SK-N-SH (cell line): ENCODE measurements at regions not wholly inside any gene's neighbourhood (a gene's known extent, or its start where the extent isn't known, plus 50 kb on each side); places are given as distances from the start of the nearest gene placed in this dataset.

Experiments
- CTCF ChIA-PET: fragments of 300-600, 350-600 bp; formaldehyde crosslinking; extraction: SDS; loops from one replicate; lab custom pipeline; 2021; lab: Yijun Ruan, JAX
- POLR2A ChIA-PET: fragments of 350-600 bp; sonication (Branson Sonifier 250); formaldehyde crosslinking; extraction: SDS; loops from one replicate; lab custom pipeline; 2020; ENCODE audit warnings: antibody characterized with exemption, inconsistent platforms; lab: Yijun Ruan, JAX
- DNase-seq: peaks from one replicate; pipeline ENCODE4 v3.0.0; 2012
- H2AFZ ChIP-seq: fragments of 200-600 bp; sonication (generic); 2 replicates; pipeline ENCODE4 v1.8.1; 2016; ENCODE audit warnings: antibody characterized with exemption, mild to moderate bottlenecking, low read depth
- H3F3A ChIP-seq: fragments of 200-600 bp; sonication (generic); replicated peaks from 2 replicates; pipeline ENCODE3; 2016; ENCODE audit warnings: antibody characterized with exemption, mild to moderate bottlenecking; ENCODE audit not compliant: insufficient read depth
- H3K27ac ChIP-seq, 2 experiments: fragments of 200-500 bp in 1 of 2; fragments of 200-600 bp in 1 of 2; sonication (Bioruptor generic) in 1 of 2; sonication (generic), shearing (Covaris generic) in 1 of 2; 2 replicates each; pipeline versions ENCODE4 v1.5.1 to v1.6.1; 2014 to 2016; ENCODE audit warnings: low read depth in 2 of 2, inconsistent platforms in 1 of 2, low read length in 1 of 2, mild to moderate bottlenecking in 1 of 2, mixed read lengths in 1 of 2
- H3K27me3 ChIP-seq: fragments of 200-600 bp; sonication (generic), shearing (Covaris generic); 2 replicates; pipeline ENCODE4 v1.6.1; 2016; ENCODE audit warnings: mixed run types; ENCODE audit not compliant: insufficient read depth
- H3K36me3 ChIP-seq, 2 experiments: fragments of 200-500 bp in 1 of 2; fragments of 200-600 bp in 1 of 2; sonication (Bioruptor generic) in 1 of 2; sonication (generic) in 1 of 2; replicated peaks in 1 of 2; 2 replicates each; pipeline versions ENCODE3 to v1.5.1; 2014 to 2016; ENCODE audit warnings: low read length in 1 of 2, mild to moderate bottlenecking in 1 of 2; ENCODE audit not compliant: insufficient read depth in 2 of 2, control insufficient read depth in 1 of 2
- H3K4me1 ChIP-seq, 2 experiments: fragments of 200-500 bp in 1 of 2; fragments of 200-600 bp in 1 of 2; sonication (Bioruptor generic) in 1 of 2; sonication (generic), shearing (Covaris generic) in 1 of 2; 2 replicates each; pipeline versions ENCODE4 v1.5.1 to v1.6.1; 2014 to 2016; ENCODE audit warnings: low read depth in 1 of 2, low read length in 1 of 2, mixed run types in 1 of 2; ENCODE audit not compliant: insufficient read depth in 2 of 2, control insufficient read depth in 1 of 2
- H3K4me2 ChIP-seq: fragments of 200-600 bp; sonication (generic), shearing (Covaris generic); 2 replicates; pipeline ENCODE4 v1.6.1; 2017; ENCODE audit warnings: mixed run types
- H3K4me3 ChIP-seq, 2 experiments: fragments of 200-500 bp in 1 of 2; fragments of 200-600 bp in 1 of 2; sonication (Bioruptor generic) in 1 of 2; sonication (generic), shearing (Covaris generic) in 1 of 2; 2 replicates each; pipeline versions ENCODE4 v1.5.1 to v1.8.1; 2014 to 2016; ENCODE audit warnings: low read depth in 2 of 2, inconsistent platforms in 1 of 2, low read length in 1 of 2, mild to moderate bottlenecking in 1 of 2, mixed read lengths in 1 of 2, moderate library complexity in 1 of 2
- H3K79me2 ChIP-seq: fragments of 200-600 bp; sonication (generic); 2 replicates; pipeline ENCODE4 v1.8.1; 2017; ENCODE audit warnings: mild to moderate bottlenecking; ENCODE audit not compliant: insufficient read depth
- H3K9ac ChIP-seq: fragments of 200-600 bp; sonication (generic); 2 replicates; pipeline ENCODE4 v1.6.1; 2017; ENCODE audit warnings: mixed run types
- H3K9me2 ChIP-seq: fragments of 200-600 bp; sonication (generic); 2 replicates; pipeline ENCODE4 v1.6.1; 2017; ENCODE audit warnings: mixed run types
- H3K9me3 ChIP-seq: fragments of 200-600 bp; sonication (generic); 2 replicates; pipeline ENCODE4 v1.6.1; 2017; ENCODE audit warnings: mixed run types, mild to moderate bottlenecking, moderate library complexity
- H4K20me1 ChIP-seq: fragments of 200-600 bp; sonication (generic); 2 replicates; pipeline ENCODE4 v1.6.1; 2017; ENCODE audit warnings: mild to moderate bottlenecking, mixed run types; ENCODE audit not compliant: insufficient read depth
- CHD2 ChIP-seq: fragments of 150-350 bp; IDR thresholded peaks from 2 replicates; pipeline ENCODE4 v1.6.1; 2018; ENCODE audit warnings: low read length; ENCODE audit not compliant: partially characterized antibody
- CTCF ChIP-seq: fragments of 200-600 bp; sonication (generic); IDR thresholded peaks from 2 replicates; pipeline ENCODE4 v1.6.1; 2017; ENCODE audit warnings: antibody characterized with exemption, mild to moderate bottlenecking, moderate library complexity
- ELF1 ChIP-seq: IDR thresholded peaks from 2 replicates; pipeline ENCODE4 v1.4.0; 2012
- FOXJ3 ChIP-seq: sonication (generic); formaldehyde crosslinking; IDR thresholded peaks from 2 replicates; pipeline ENCODE4 v1.5.1; 2020; ENCODE audit warnings: mild to moderate bottlenecking, missing genetic modification reagents
- FOXM1 ChIP-seq: IDR thresholded peaks from 2 replicates; pipeline ENCODE4 v1.4.0; 2012; ENCODE audit warnings: low read depth, mild to moderate bottlenecking
- GATA2 ChIP-seq: sonication (generic); formaldehyde crosslinking; IDR thresholded peaks from 2 replicates; pipeline ENCODE4 v1.5.0; 2020; ENCODE audit warnings: mild to moderate bottlenecking, missing genetic modification reagents
- MAX ChIP-seq: IDR thresholded peaks from 2 replicates; pipeline ENCODE4 v1.4.0; 2012; ENCODE audit warnings: low read depth
- MXI1 ChIP-seq: IDR thresholded peaks from 2 replicates; pipeline ENCODE4 v1.6.1; 2012; ENCODE audit warnings: mild to moderate bottlenecking, low read depth, low read length, improper control_type of control experiment
- NRF1 ChIP-seq: IDR thresholded peaks from 2 replicates; pipeline ENCODE4 v1.6.1; 2012; ENCODE audit warnings: low read depth, mild to moderate bottlenecking, low read length
- PBX3 ChIP-seq: IDR thresholded peaks from 2 replicates; pipeline ENCODE4; 2012
- POLR2AphosphoS5 ChIP-seq: IDR thresholded peaks from 2 replicates; pipeline ENCODE4 v1.6.1; 2012; ENCODE audit warnings: low read depth, low read length
- REST ChIP-seq: IDR thresholded peaks from 2 replicates; pipeline ENCODE4 v1.6.1; 2012; ENCODE audit warnings: mild to moderate bottlenecking, low read depth, low read length, moderate library complexity
- SIN3A ChIP-seq: IDR thresholded peaks from 2 replicates; pipeline ENCODE4 v1.6.1; 2012; ENCODE audit warnings: low read depth, mild to moderate bottlenecking, low read length, moderate library complexity, borderline replicate concordance
- SMC3 ChIP-seq: IDR thresholded peaks from 2 replicates; pipeline ENCODE4 v1.6.1; 2012; ENCODE audit warnings: low read depth, low read length, improper control_type of control experiment
- TCF12 ChIP-seq: IDR thresholded peaks from 2 replicates; pipeline ENCODE4 v1.4.0; 2012
- TEAD4 ChIP-seq: IDR thresholded peaks from 2 replicates; pipeline ENCODE4 v1.4.0; 2012; ENCODE audit warnings: mild to moderate bottlenecking, borderline replicate concordance; ENCODE audit not compliant: insufficient read depth
- USF2 ChIP-seq: fragments of 150-350 bp; IDR thresholded peaks from 2 replicates; pipeline ENCODE4 v1.6.1; 2017; ENCODE audit warnings: antibody characterized with exemption, low read length, low read depth, borderline replicate concordance
- YY1 ChIP-seq: IDR thresholded peaks from 2 replicates; pipeline ENCODE4 v1.4.0; 2012; ENCODE audit warnings: low read depth, mild to moderate bottlenecking
- WGBS: methylation state at CpG from one replicate; pipeline ENCODE4 v1.1.6; 2017; ENCODE audit warnings: low lambda C conversion rate; 5-methylcytosine and 5-hydroxymethylcytosine counted together

GRCh38 chr4:125091541-125091940 lies 223.2 kb upstream of the FAT4 start:
- 86% methylated on average over 4 of the region's 4 CpGs for WGBS
- no peak overlapping the region for H2AFZ ChIP-seq

More at GRCh38 chr4:125091541-125091940, 223.2 kb upstream of the FAT4 start:
- no peak overlapping the region for H3K9ac ChIP-seq
- no peak overlapping the region for H3K27ac ChIP-seq
- ChIA-PET POLR2A (no interaction called here), CTCF (no interaction called here)
- H3K4me3 ChIP-seq, result no peak overlapping the region
- no peaks in the 10 kb centered on the region for H3K9me3 ChIP-seq
- H4K20me1 ChIP-seq, result no peaks in the 10 kb centered on the region
- TF ChIP-seq MXI1, result no peak
- no peak for TF ChIP-seq FOXM1
- TF ChIP-seq MAX, result no peak
- no peak for TF ChIP-seq CHD2
- TF ChIP-seq REST, result no peak
- no peak for TF ChIP-seq TEAD4
- no peak for TF ChIP-seq SMC3
- no peak for TF ChIP-seq USF2
- TF ChIP-seq FOXJ3, result no peak
- no peak for TF ChIP-seq GATA2 (CRISPR knock-in tag)
- TF ChIP-seq PBX3, result no peak
- TF ChIP-seq NRF1, result no peak
- no peak for TF ChIP-seq TCF12
- TF ChIP-seq CTCF, result no peak
- no peak for TF ChIP-seq YY1
- TF ChIP-seq POLR2AphosphoS5, result no peak
- TF ChIP-seq SIN3A, result no peak
- TF ChIP-seq ELF1, result no peak
- no peaks in the 10 kb centered on the region for H3K27me3 ChIP-seq
- no peaks in the 10 kb centered on the region for H3K79me2 ChIP-seq
- no peaks in the 10 kb centered on the region for H3F3A ChIP-seq
- no peaks in the 10 kb centered on the region for H3K36me3 ChIP-seq
- no peaks in the 10 kb centered on the region for H3K9me2 ChIP-seq
- no peak for DNase-seq
- H3K4me1 ChIP-seq, result no peaks in the 10 kb centered on the region
- H3K4me2 ChIP-seq, result no peak overlapping the region
